ENCODE measurements at regions not wholly inside any gene's neighbourhood (a gene's known extent, or its start where the extent isn't known, plus 50 kb on each side); places are given as distances from the start of the nearest gene placed in this dataset.
"Not testable (repeated sequence)": the region's sequence is repeated elsewhere in the genome, so short reads cannot be mapped to it uniquely, and the experiment has no call there.

- DNase-seq (ENCODE audit: low spot score); H3K9me3 ChIP-seq (ENCODE audit: severe bottlenecking); H3K4me3 ChIP-seq (ENCODE audit: severe bottlenecking); H3K36me3 ChIP-seq (ENCODE audit: low read depth); H3K27me3 ChIP-seq (ENCODE audit: insufficient read depth, poor library complexity, severe bottlenecking); H3K4me1 ChIP-seq (ENCODE audit: insufficient read depth, poor library complexity, severe bottlenecking); H3K27ac ChIP-seq (ENCODE audit: poor library complexity, severe bottlenecking): not testable (repeated sequence)
- ATAC-seq (ENCODE audit: low read depth): peak; percentile 21; the same call in 1 of the 3 replicates
These were observed 50.6 kb upstream of the NBPF20 start for GRCh38 chr1:145475962-145476361.

GRCh38 chr1:145475369-145475915, 50.0 kb upstream of the NBPF20 start:
- ATAC-seq (ENCODE audit: low read depth): peak; percentile 87
- H3K4me1 ChIP-seq (ENCODE audit: insufficient read depth, poor library complexity, severe bottlenecking); H3K27ac ChIP-seq (ENCODE audit: poor library complexity, severe bottlenecking); DNase-seq (ENCODE audit: low spot score); H3K36me3 ChIP-seq (ENCODE audit: low read depth); H3K27me3 ChIP-seq (ENCODE audit: insufficient read depth, poor library complexity, severe bottlenecking); H3K9me3 ChIP-seq (ENCODE audit: severe bottlenecking): not testable (repeated sequence)
- H3K4me3 ChIP-seq (ENCODE audit: severe bottlenecking): peak overlapping the region; percentile 17
